SK-N-SH (cell line): ENCODE measurements at regions not wholly inside any gene's neighbourhood (a gene's known extent, or its start where the extent isn't known, plus 50 kb on each side); places are given as distances from the start of the nearest gene placed in this dataset.

Experiments
- CTCF ChIA-PET: fragments of 300-600, 350-600 bp; formaldehyde crosslinking; extraction: SDS; loops from one replicate; lab custom pipeline; 2021; lab: Yijun Ruan, JAX
- POLR2A ChIA-PET: fragments of 350-600 bp; sonication (Branson Sonifier 250); formaldehyde crosslinking; extraction: SDS; loops from one replicate; lab custom pipeline; 2020; ENCODE audit warnings: antibody characterized with exemption, inconsistent platforms; lab: Yijun Ruan, JAX
- DNase-seq: peaks from one replicate; pipeline ENCODE4 v3.0.0; 2012
- H2AFZ ChIP-seq: fragments of 200-600 bp; sonication (generic); 2 replicates; pipeline ENCODE4 v1.8.1; 2016; ENCODE audit warnings: antibody characterized with exemption, mild to moderate bottlenecking, low read depth
- H3F3A ChIP-seq: fragments of 200-600 bp; sonication (generic); replicated peaks from 2 replicates; pipeline ENCODE3; 2016; ENCODE audit warnings: antibody characterized with exemption, mild to moderate bottlenecking; ENCODE audit not compliant: insufficient read depth
- H3K27ac ChIP-seq, 2 experiments: fragments of 200-500 bp in 1 of 2; fragments of 200-600 bp in 1 of 2; sonication (Bioruptor generic) in 1 of 2; sonication (generic), shearing (Covaris generic) in 1 of 2; 2 replicates each; pipeline versions ENCODE4 v1.5.1 to v1.6.1; 2014 to 2016; ENCODE audit warnings: low read depth in 2 of 2, inconsistent platforms in 1 of 2, low read length in 1 of 2, mild to moderate bottlenecking in 1 of 2, mixed read lengths in 1 of 2
- H3K27me3 ChIP-seq: fragments of 200-600 bp; sonication (generic), shearing (Covaris generic); 2 replicates; pipeline ENCODE4 v1.6.1; 2016; ENCODE audit warnings: mixed run types; ENCODE audit not compliant: insufficient read depth
- H3K36me3 ChIP-seq, 2 experiments: fragments of 200-500 bp in 1 of 2; fragments of 200-600 bp in 1 of 2; sonication (Bioruptor generic) in 1 of 2; sonication (generic) in 1 of 2; replicated peaks in 1 of 2; 2 replicates each; pipeline versions ENCODE3 to v1.5.1; 2014 to 2016; ENCODE audit warnings: low read length in 1 of 2, mild to moderate bottlenecking in 1 of 2; ENCODE audit not compliant: insufficient read depth in 2 of 2, control insufficient read depth in 1 of 2
- H3K4me1 ChIP-seq, 2 experiments: fragments of 200-500 bp in 1 of 2; fragments of 200-600 bp in 1 of 2; sonication (Bioruptor generic) in 1 of 2; sonication (generic), shearing (Covaris generic) in 1 of 2; 2 replicates each; pipeline versions ENCODE4 v1.5.1 to v1.6.1; 2014 to 2016; ENCODE audit warnings: low read depth in 1 of 2, low read length in 1 of 2, mixed run types in 1 of 2; ENCODE audit not compliant: insufficient read depth in 2 of 2, control insufficient read depth in 1 of 2
- H3K4me2 ChIP-seq: fragments of 200-600 bp; sonication (generic), shearing (Covaris generic); 2 replicates; pipeline ENCODE4 v1.6.1; 2017; ENCODE audit warnings: mixed run types
- H3K4me3 ChIP-seq, 2 experiments: fragments of 200-500 bp in 1 of 2; fragments of 200-600 bp in 1 of 2; sonication (Bioruptor generic) in 1 of 2; sonication (generic), shearing (Covaris generic) in 1 of 2; 2 replicates each; pipeline versions ENCODE4 v1.5.1 to v1.8.1; 2014 to 2016; ENCODE audit warnings: low read depth in 2 of 2, inconsistent platforms in 1 of 2, low read length in 1 of 2, mild to moderate bottlenecking in 1 of 2, mixed read lengths in 1 of 2, moderate library complexity in 1 of 2
- H3K79me2 ChIP-seq: fragments of 200-600 bp; sonication (generic); 2 replicates; pipeline ENCODE4 v1.8.1; 2017; ENCODE audit warnings: mild to moderate bottlenecking; ENCODE audit not compliant: insufficient read depth
- H3K9ac ChIP-seq: fragments of 200-600 bp; sonication (generic); 2 replicates; pipeline ENCODE4 v1.6.1; 2017; ENCODE audit warnings: mixed run types
- H3K9me2 ChIP-seq: fragments of 200-600 bp; sonication (generic); 2 replicates; pipeline ENCODE4 v1.6.1; 2017; ENCODE audit warnings: mixed run types
- H3K9me3 ChIP-seq: fragments of 200-600 bp; sonication (generic); 2 replicates; pipeline ENCODE4 v1.6.1; 2017; ENCODE audit warnings: mixed run types, mild to moderate bottlenecking, moderate library complexity
- H4K20me1 ChIP-seq: fragments of 200-600 bp; sonication (generic); 2 replicates; pipeline ENCODE4 v1.6.1; 2017; ENCODE audit warnings: mild to moderate bottlenecking, mixed run types; ENCODE audit not compliant: insufficient read depth
- GATA2 ChIP-seq: sonication (generic); formaldehyde crosslinking; IDR thresholded peaks from 2 replicates; pipeline ENCODE4 v1.5.0; 2020; ENCODE audit warnings: mild to moderate bottlenecking, missing genetic modification reagents
- MEF2A ChIP-seq: IDR thresholded peaks from 2 replicates; pipeline ENCODE4 v1.4.0; 2012; ENCODE audit warnings: low read depth, borderline replicate concordance
- MXI1 ChIP-seq: IDR thresholded peaks from 2 replicates; pipeline ENCODE4 v1.6.1; 2012; ENCODE audit warnings: mild to moderate bottlenecking, low read depth, low read length, improper control_type of control experiment
- POLR2AphosphoS5 ChIP-seq: IDR thresholded peaks from 2 replicates; pipeline ENCODE4 v1.6.1; 2012; ENCODE audit warnings: low read depth, low read length
- RXRA ChIP-seq: IDR thresholded peaks from 2 replicates; pipeline ENCODE4 v1.4.0; 2012; ENCODE audit warnings: low read depth, mild to moderate bottlenecking, borderline replicate concordance
- SIN3A ChIP-seq: IDR thresholded peaks from 2 replicates; pipeline ENCODE4 v1.6.1; 2012; ENCODE audit warnings: low read depth, mild to moderate bottlenecking, low read length, moderate library complexity, borderline replicate concordance
- YY1 ChIP-seq: IDR thresholded peaks from 2 replicates; pipeline ENCODE4 v1.4.0; 2012; ENCODE audit warnings: low read depth, mild to moderate bottlenecking
- WGBS: methylation state at CpG from one replicate; pipeline ENCODE4 v1.1.6; 2017; ENCODE audit warnings: low lambda C conversion rate; 5-methylcytosine and 5-hydroxymethylcytosine counted together
- TF ChIP-seq, protein P1 (sequence below): IDR thresholded peaks from 2 replicates; pipeline ENCODE4 v1.6.1; 2012; ENCODE audit warnings: mild to moderate bottlenecking, low read depth, low read length, moderate library complexity
- TF ChIP-seq, protein P2 (sequence below): fragments of 150-350 bp; IDR thresholded peaks from 2 replicates; pipeline ENCODE4 v1.6.1; 2016; ENCODE audit warnings: mild to moderate bottlenecking, low read depth, low read length
- TF ChIP-seq, protein P3 (sequence below): IDR thresholded peaks from 2 replicates; pipeline ENCODE4 v1.4.0; 2012; ENCODE audit warnings: low read depth

DNA sequence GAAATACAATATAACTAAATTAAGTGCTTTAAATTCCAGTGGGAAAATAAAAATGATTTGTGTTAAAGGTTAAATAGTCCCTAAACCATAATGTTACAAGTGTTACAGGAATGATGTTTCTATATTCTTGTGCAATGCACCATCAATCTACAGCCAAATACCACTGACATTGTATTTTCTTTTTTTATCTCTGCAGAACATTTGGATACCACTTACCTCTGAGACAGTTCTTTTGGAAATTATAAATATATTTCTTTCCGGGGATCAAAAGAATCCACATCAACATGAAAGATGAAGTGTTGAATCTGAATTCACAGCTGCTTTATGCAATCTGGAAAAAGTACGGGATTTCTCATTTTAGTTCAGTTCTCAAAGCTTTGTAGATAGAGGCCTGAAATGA lies 518.3 kb upstream of the AGA start:
- H3K27ac ChIP-seq: no peak overlapping the region
- ChIA-PET POLR2A (no interaction called here), CTCF (no interaction called here)
- H3K4me2 ChIP-seq: no peak overlapping the region
- DNase-seq: no peak
- no peaks in the 10 kb centered on the region for H3K79me2 ChIP-seq
- no peaks in the 10 kb centered on the region for H3K27me3 ChIP-seq
- no peaks in the 10 kb centered on the region for H4K20me1 ChIP-seq
- 30% methylated on average over 2 of the region's 2 CpGs for WGBS
- peaks cover 0 to 9% of the 10 kb centered on the region in 2 experiments; a peak in 1 of 4 replicates for H3K4me1 ChIP-seq
- no peak overlapping the region for H3K9ac ChIP-seq
- H3K36me3 ChIP-seq: no peaks in the 10 kb centered on the region
- no peak overlapping the region for H3K4me3 ChIP-seq
- H2AFZ ChIP-seq: no peak overlapping the region
- no peaks in the 10 kb centered on the region; the same call in 1 of the 2 replicates for H3K9me2 ChIP-seq
- H3K9me3 ChIP-seq: no peaks in the 10 kb centered on the region
- no peak for TF ChIP-seq MEF2A
- peaks cover 23% of the 10 kb centered on the region for H3F3A ChIP-seq

DNA sequence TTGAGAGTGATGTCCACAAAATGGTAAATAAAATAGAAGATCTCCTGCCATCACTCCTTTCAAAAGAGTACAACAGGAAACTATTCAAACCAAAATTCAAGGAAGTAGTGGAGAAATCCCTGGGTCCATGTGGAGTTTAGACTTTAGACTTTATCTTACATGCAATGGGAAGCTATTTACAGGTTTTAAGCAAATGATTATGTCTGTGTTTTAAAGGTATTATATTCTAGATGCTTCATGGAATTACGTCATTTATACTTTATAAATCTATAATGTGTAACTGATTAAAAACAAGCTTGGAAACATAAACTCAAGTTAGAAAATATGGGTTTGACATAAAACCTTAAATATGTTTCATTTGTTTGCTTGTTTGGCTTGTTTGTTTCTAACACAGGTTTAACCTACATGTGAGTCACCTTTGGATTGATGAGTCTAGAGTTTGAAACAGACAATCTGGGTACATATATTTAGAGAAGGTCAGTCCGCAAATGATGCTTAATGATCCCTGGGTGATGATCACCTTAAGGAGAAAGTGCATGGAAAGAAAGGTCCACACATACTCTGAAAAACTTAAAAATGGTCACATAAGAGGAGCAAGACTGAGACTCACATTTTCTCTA lies 519.6 kb upstream of the AGA start:
- Histone ChIP-seq H3K4me1 (peaks cover 0 to 9% of the 10 kb centered on the region in 2 experiments; a peak in 1 of 4 replicates), H2AFZ (no peak overlapping the region), H3K4me2 (no peak overlapping the region), H3K9me2 (no peaks in the 10 kb centered on the region; the same call in 1 of the 2 replicates), H4K20me1 (no peaks in the 10 kb centered on the region), H3K36me3 (no peaks in the 10 kb centered on the region), H3K9ac (no peak overlapping the region), H3K27me3 (no peaks in the 10 kb centered on the region), H3K79me2 (no peaks in the 10 kb centered on the region), H3F3A (peaks cover 25% of the 10 kb centered on the region), H3K4me3 (no peak overlapping the region), H3K27ac (no peak overlapping the region), H3K9me3 (no peaks in the 10 kb centered on the region)
- CTCF ChIA-PET: no interaction called here
- TF ChIP-seq SIN3A (no peak), POLR2AphosphoS5 (no peak), MXI1 (no peak), RXRA (no peak), MEF2A (no peak), GATA2 (no peak), YY1 (no peak)
- TF ChIP-seq, protein P1, sequence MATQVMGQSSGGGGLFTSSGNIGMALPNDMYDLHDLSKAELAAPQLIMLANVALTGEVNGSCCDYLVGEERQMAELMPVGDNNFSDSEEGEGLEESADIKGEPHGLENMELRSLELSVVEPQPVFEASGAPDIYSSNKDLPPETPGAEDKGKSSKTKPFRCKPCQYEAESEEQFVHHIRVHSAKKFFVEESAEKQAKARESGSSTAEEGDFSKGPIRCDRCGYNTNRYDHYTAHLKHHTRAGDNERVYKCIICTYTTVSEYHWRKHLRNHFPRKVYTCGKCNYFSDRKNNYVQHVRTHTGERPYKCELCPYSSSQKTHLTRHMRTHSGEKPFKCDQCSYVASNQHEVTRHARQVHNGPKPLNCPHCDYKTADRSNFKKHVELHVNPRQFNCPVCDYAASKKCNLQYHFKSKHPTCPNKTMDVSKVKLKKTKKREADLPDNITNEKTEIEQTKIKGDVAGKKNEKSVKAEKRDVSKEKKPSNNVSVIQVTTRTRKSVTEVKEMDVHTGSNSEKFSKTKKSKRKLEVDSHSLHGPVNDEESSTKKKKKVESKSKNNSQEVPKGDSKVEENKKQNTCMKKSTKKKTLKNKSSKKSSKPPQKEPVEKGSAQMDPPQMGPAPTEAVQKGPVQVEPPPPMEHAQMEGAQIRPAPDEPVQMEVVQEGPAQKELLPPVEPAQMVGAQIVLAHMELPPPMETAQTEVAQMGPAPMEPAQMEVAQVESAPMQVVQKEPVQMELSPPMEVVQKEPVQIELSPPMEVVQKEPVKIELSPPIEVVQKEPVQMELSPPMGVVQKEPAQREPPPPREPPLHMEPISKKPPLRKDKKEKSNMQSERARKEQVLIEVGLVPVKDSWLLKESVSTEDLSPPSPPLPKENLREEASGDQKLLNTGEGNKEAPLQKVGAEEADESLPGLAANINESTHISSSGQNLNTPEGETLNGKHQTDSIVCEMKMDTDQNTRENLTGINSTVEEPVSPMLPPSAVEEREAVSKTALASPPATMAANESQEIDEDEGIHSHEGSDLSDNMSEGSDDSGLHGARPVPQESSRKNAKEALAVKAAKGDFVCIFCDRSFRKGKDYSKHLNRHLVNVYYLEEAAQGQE: no peak
- TF ChIP-seq, protein P2, sequence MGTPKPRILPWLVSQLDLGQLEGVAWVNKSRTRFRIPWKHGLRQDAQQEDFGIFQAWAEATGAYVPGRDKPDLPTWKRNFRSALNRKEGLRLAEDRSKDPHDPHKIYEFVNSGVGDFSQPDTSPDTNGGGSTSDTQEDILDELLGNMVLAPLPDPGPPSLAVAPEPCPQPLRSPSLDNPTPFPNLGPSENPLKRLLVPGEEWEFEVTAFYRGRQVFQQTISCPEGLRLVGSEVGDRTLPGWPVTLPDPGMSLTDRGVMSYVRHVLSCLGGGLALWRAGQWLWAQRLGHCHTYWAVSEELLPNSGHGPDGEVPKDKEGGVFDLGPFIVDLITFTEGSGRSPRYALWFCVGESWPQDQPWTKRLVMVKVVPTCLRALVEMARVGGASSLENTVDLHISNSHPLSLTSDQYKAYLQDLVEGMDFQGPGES: no peak
- TF ChIP-seq, protein P3, sequence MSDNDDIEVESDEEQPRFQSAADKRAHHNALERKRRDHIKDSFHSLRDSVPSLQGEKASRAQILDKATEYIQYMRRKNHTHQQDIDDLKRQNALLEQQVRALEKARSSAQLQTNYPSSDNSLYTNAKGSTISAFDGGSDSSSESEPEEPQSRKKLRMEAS: no peak
- WGBS: 63% methylated on average over 2 of the region's 2 CpGs
- DNase-seq: no peak
- POLR2A ChIA-PET: no interaction called here
